Ovary (tissue), 7 donors: ENCODE measurements at regions not wholly inside any gene's neighbourhood (a gene's known extent, or its start where the extent isn't known, plus 50 kb on each side); places are given as distances from the start of the nearest gene placed in this dataset.

Experiments used
- DNase-seq, 5 donors: peaks; one replicate each; pipeline ENCODE4 v3.0.0-alpha.2; 2019 to 2020
- H3K27ac ChIP-seq, 2 donors: fragments of 200-600 bp; one replicate each; pipeline versions ENCODE4 v1.5.1 to v1.8.0; 2019 to 2022
- H3K27me3 ChIP-seq: fragments of 200-600 bp; one replicate; pipeline ENCODE4 v1.8.0; 2022
- H3K36me3 ChIP-seq: fragments of 200-600 bp; sonication (generic); one replicate; pipeline ENCODE4 v1.5.1; 2019
- H3K4me1 ChIP-seq: one replicate; pipeline ENCODE4 v1.8.1; 2013; ENCODE audit warnings: mild to moderate bottlenecking, moderate library complexity; ENCODE audit not compliant: insufficient read depth
- H3K4me3 ChIP-seq: fragments of 200-600 bp; sonication (generic); one replicate; pipeline ENCODE4 v1.5.1; 2017
- H3K9me3 ChIP-seq, 2 donors: fragments of 200-600 bp in 1 of 2; sonication (generic) in 1 of 2; one replicate each; pipeline versions ENCODE4 v1.5.1 to v1.8.1; 2013 to 2019; ENCODE audit warnings: mild to moderate bottlenecking in 1 of 2, moderate library complexity in 1 of 2
- EP300 ChIP-seq: sonication (generic); formaldehyde crosslinking; IDR thresholded peaks from one replicate; pipeline ENCODE4 v1.6.1; 2017; ENCODE audit warnings: antibody characterized with exemption
- POLR2A ChIP-seq: fragments of 450-650 bp; IDR thresholded peaks from one replicate; pipeline ENCODE4 v1.6.1; 2017; ENCODE audit warnings: antibody characterized with exemption, mild to moderate bottlenecking, moderate library complexity
- WGBS, 3 donors: extraction: QIAGEN DNeasy Blood & Tissue Kit in 1 of 3; methylation state at CpG; one replicate each; pipeline versions ENCODE4 v1.1.5 to v1.1.7; 2013 to 2017; 5-methylcytosine and 5-hydroxymethylcytosine counted together
- intact Hi-C, 4 donors: fragments of 100-400 bp; cut with DNase I; formaldehyde crosslinking; loops; one replicate each; pipeline versions ENCODE4 v1.11.0 to v1.15.1; 2022 to 2023
- TF ChIP-seq, protein P1 (sequence below), 3 donors: fragments of 450-650 bp in 2 of 3; fragments of 200-600 bp in 1 of 3; IDR thresholded peaks; one replicate each; pipeline versions ENCODE4 v1.5.1 to v1.8.0; 2016 to 2022; ENCODE audit warnings: antibody characterized with exemption in 3 of 3, mild to moderate bottlenecking in 1 of 3
- donor health status: DM: no; HTN: no; CAD: no; lungs with moderate emphysema.
- donor health status: DM: no; HTN: no; CAD: no.
- donor health status: Bipolar disorder and iron deficiency.
- donor health status: DM: no; HTN: no; CAD: no.
- donor health status: DM: yes; HTN: yes; CAD: no.

DNA sequence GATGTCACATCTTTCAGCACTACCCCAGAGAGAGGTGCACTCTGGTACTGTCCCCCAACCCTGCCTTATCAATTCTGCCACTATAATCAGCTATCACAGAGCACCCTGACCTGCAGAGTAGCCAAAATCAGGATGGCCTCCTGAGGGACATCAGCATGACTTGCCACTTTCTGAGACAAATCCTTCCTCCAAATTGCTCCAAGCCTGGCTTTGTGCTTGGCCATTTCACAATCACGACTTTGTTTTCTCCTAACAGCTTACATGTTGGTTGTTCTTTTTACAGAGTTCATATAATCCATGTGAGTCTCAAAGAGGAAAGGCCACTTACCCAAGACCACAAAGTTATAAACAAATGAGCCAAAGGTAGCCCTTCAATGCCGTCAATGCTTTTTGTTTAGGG, 449.0 kb upstream of the CDH5 start:
- Histone ChIP-seq H3K4me3 (no peak overlapping the region), H3K27me3 (no peaks in the 10 kb centered on the region), H3K27ac (no peak overlapping the region), H3K9me3 (no peaks in the 10 kb centered on the region), H3K36me3 (no peaks in the 10 kb centered on the region), H3K4me1 (no peaks in the 10 kb centered on the region)
- TF ChIP-seq EP300, result no peak
- TF ChIP-seq POLR2A, result no peak
- TF ChIP-seq, protein P1, sequence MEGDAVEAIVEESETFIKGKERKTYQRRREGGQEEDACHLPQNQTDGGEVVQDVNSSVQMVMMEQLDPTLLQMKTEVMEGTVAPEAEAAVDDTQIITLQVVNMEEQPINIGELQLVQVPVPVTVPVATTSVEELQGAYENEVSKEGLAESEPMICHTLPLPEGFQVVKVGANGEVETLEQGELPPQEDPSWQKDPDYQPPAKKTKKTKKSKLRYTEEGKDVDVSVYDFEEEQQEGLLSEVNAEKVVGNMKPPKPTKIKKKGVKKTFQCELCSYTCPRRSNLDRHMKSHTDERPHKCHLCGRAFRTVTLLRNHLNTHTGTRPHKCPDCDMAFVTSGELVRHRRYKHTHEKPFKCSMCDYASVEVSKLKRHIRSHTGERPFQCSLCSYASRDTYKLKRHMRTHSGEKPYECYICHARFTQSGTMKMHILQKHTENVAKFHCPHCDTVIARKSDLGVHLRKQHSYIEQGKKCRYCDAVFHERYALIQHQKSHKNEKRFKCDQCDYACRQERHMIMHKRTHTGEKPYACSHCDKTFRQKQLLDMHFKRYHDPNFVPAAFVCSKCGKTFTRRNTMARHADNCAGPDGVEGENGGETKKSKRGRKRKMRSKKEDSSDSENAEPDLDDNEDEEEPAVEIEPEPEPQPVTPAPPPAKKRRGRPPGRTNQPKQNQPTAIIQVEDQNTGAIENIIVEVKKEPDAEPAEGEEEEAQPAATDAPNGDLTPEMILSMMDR (IDR thresholded peaks at IDR 0.05), result no peak
- WGBS, 3 donors, result 82 to 90% (median 90%) methylated on average over 2 of the region's 2 CpGs
- DNase-seq, result no peak
- intact Hi-C loops, result no loop called here

GRCh38 chr16:65916995-65917394, 449.5 kb upstream of the CDH5 start:
- no peaks in the 10 kb centered on the region for H3K27me3 ChIP-seq
- DNase-seq, result no peak
- 76 to 77% (median 77%) methylated on average over 4 of the region's 4 CpGs for WGBS, 3 donors
- H3K36me3 ChIP-seq, result no peaks in the 10 kb centered on the region
- intact Hi-C loops, result no loop called here
- no peak overlapping the region for H3K4me3 ChIP-seq
- H3K4me1 ChIP-seq, result no peaks in the 10 kb centered on the region
- TF ChIP-seq, protein P1 (IDR thresholded peaks at IDR 0.05), result no peak
- TF ChIP-seq POLR2A (no peak), EP300 (no peak)
- H3K9me3 ChIP-seq, result no peaks in the 10 kb centered on the region
- no peak overlapping the region for H3K27ac ChIP-seq

GRCh38 chr16:65910291-65910690, 456.2 kb upstream of the CDH5 start:
- Histone ChIP-seq H3K36me3 (no peaks in the 10 kb centered on the region), H3K9me3 (no peaks in the 10 kb centered on the region), H3K4me3 (no peak overlapping the region), H3K4me1 (peaks cover 2% of the 10 kb centered on the region), H3K27me3 (no peaks in the 10 kb centered on the region), H3K27ac (no peak overlapping the region)
- DNase-seq, result no peak
- intact Hi-C loops, result no loop called here
- TF ChIP-seq, protein P1 (IDR thresholded peaks at IDR 0.05), result no peak
- 45 to 65% (median 57%) methylated on average over 5 of the region's 5 CpGs for WGBS, 3 donors

DNA sequence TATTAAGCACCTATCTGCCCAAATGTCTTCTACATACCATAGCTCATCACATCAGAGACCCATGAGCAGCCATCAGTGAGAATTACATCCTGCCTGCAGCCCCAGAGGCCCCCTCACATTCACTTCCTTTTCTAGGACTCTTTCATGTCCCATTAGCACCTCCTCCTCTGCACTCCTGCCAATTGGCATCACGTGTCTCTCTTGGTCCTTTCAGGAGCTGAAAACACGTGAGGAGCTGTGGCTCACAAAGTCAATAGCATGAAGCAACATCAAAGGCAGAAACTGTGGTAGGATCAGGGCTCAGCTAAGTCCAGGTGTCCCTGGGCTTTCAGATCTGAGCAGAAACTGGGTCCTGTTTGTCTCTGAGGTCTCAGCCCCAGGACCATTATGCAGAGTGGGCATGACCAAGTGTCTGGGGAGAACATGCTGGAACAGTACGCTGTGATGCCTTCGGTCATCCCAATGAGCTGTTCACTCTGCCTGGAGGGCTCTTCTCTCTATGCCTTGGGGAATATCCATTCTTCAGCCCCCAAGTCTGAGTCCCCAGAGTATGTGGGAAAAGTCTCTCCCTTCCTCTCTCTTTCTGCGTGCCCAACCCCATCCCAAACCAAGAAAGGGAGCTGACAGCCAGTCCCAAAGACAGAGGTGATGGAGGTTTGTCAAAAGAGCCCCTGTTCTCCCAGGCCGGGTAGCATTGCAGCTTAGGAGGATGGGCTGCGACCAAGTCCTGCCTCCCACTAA, 457.0 kb upstream of the CDH5 start:
- TF ChIP-seq POLR2A, result no peak
- TF ChIP-seq, protein P1 (IDR thresholded peaks at IDR 0.05), result no peak
- no peak for TF ChIP-seq EP300
- DNase-seq, result peak in 1 of 5 donors; percentile 15
- intact Hi-C loops, result no loop called here
- Histone ChIP-seq H3K9me3 (no peaks in the 10 kb centered on the region), H3K4me1 (peaks cover 2% of the 10 kb centered on the region), H3K4me3 (no peak overlapping the region), H3K27ac (no peak overlapping the region), H3K27me3 (no peaks in the 10 kb centered on the region), H3K36me3 (no peaks in the 10 kb centered on the region)
- 38 to 41% (median 39%) methylated on average over 7 of the region's 7 CpGs for WGBS, 3 donors
